Naive thymus-derived CD4-positive, alpha-beta T cell (primary cell): ENCODE measurements at regions not wholly inside any gene's neighbourhood (a gene's known extent, or its start where the extent isn't known, plus 50 kb on each side); places are given as distances from the start of the nearest gene placed in this dataset.

Experiments
- ATAC-seq: fragments of 150-1000 bp; cut with Tn5 transposase; 2 replicates; pipeline ENCODE4 v1.10.0; 2021; ENCODE audit warnings: mild to moderate bottlenecking, moderate library complexity
- CTCF ChIA-PET: fragments of 350-600 bp; sonication (Branson Sonifier 250); formaldehyde crosslinking; loops from one replicate; lab custom pipeline; 2021; ENCODE audit warnings: antibody characterized with exemption; lab: Charles Lee
- POLR2A ChIA-PET: fragments of 350-600 bp; sonication (Branson Sonifier 250); formaldehyde crosslinking; loops from one replicate; lab custom pipeline; 2021; ENCODE audit warnings: antibody characterized with exemption, inconsistent platforms; lab: Charles Lee
- DNase-seq, 9 donors: peaks; one replicate each; pipeline versions ENCODE4 v3.0.0 to v3.0.0-alpha.2; 2020 to 2022; ENCODE audit warnings: mixed read lengths in 1 of 9
- H3K27ac ChIP-seq: one replicate; pipeline ENCODE4 v1.7.0; 2013; ENCODE audit warnings: mild to moderate bottlenecking, low read depth, low read length, moderate library complexity
- H3K27me3 ChIP-seq, 2 donors: one replicate each; pipeline ENCODE4 v1.7.0; 2013; ENCODE audit warnings: low read length in 2 of 2, mild to moderate bottlenecking in 2 of 2, moderate library complexity in 2 of 2; ENCODE audit not compliant: control insufficient read depth in 2 of 2, insufficient read depth in 2 of 2
- H3K36me3 ChIP-seq, 3 experiments: 1 replicate in 2 of 3; 2 replicates in 1 of 3; pipeline ENCODE4 v1.7.0; 2013; ENCODE audit warnings: low read length in 3 of 3, mild to moderate bottlenecking in 3 of 3, moderate library complexity in 1 of 3; ENCODE audit not compliant: insufficient read depth in 3 of 3, control insufficient read depth in 2 of 3
- H3K4me1 ChIP-seq, 2 donors: one replicate each; pipeline ENCODE4 v1.7.0; 2013; ENCODE audit warnings: low read length in 2 of 2, mild to moderate bottlenecking in 2 of 2, moderate library complexity in 1 of 2; ENCODE audit not compliant: control insufficient read depth in 2 of 2, insufficient read depth in 2 of 2
- H3K4me3 ChIP-seq: 2 replicates; pipeline ENCODE4 v1.7.0; 2013; ENCODE audit warnings: mild to moderate bottlenecking, low read length
- H3K9me3 ChIP-seq, 3 experiments: 1 replicate in 2 of 3; 2 replicates in 1 of 3; pipeline ENCODE4 v1.7.0; 2013; ENCODE audit warnings: low read length in 3 of 3; ENCODE audit not compliant: control insufficient read depth in 2 of 3
- H3K27ac Mint-ChIP-seq, 9 donors: one replicate each; pipeline ENCODE4 v1.8.0; 2020 to 2022; ENCODE audit warnings: mixed read lengths in 9 of 9, mild to moderate bottlenecking in 8 of 9, moderate library complexity in 5 of 9, inconsistent platforms in 2 of 9
- H3K27me3 Mint-ChIP-seq, 5 donors: one replicate each; pipeline ENCODE4 v1.8.0; 2021 to 2022; ENCODE audit warnings: mixed read lengths in 5 of 5, mild to moderate bottlenecking in 1 of 5
- H3K36me3 Mint-ChIP-seq, 5 donors: one replicate each; pipeline ENCODE4 v1.8.0; 2020 to 2022; ENCODE audit warnings: mixed read lengths in 5 of 5, mild to moderate bottlenecking in 3 of 5, inconsistent platforms in 1 of 5
- H3K4me1 Mint-ChIP-seq, 7 donors: one replicate each; pipeline ENCODE4 v1.8.0; 2020 to 2022; ENCODE audit warnings: mixed read lengths in 7 of 7, mild to moderate bottlenecking in 3 of 7, inconsistent platforms in 1 of 7
- H3K4me3 Mint-ChIP-seq, 10 donors: one replicate each; pipeline ENCODE4 v1.8.0; 2020 to 2022; ENCODE audit warnings: mild to moderate bottlenecking in 10 of 10, mixed read lengths in 10 of 10, moderate library complexity in 6 of 10, inconsistent platforms in 2 of 10
- H3K9me3 Mint-ChIP-seq, 11 donors: one replicate each; pipeline ENCODE4 v1.8.0; 2020 to 2022; ENCODE audit warnings: mixed read lengths in 11 of 11, mild to moderate bottlenecking in 4 of 11, inconsistent platforms in 1 of 11, moderate library complexity in 1 of 11
- intact Hi-C, 2 donors: fragments of 100-400 bp; cut with micrococcal nuclease; formaldehyde crosslinking; loops; one replicate each; pipeline ENCODE4 v1.15.1; 2023

DNA sequence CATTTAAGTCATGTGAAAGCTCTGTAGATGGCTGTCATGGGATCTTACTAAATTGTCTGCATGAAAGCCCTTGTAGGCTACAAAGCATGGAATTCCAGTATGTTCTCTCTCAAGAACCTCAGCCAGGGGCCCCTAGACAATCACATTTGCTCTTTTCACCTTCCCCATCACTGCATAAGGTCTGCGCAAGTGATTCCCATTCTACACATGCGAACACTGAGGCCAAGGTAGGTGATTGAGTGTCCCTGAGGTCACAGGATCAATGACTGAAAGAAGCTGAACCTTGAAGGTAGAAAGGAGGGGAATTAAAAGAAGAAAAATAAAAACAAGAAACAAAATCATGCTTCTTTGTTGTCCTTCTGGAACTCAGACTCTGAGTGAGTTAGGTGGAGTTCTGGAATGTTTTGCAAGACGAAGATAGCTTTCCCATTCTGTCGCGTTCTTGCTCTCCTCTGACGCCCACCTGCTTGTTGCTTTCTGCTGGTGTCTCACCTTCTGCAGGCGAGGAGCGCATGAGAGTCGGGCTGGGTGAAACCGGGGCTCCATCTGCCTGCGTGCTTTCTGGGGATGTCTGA, 79.9 kb downstream of the SPRING1 start:
- Mint-ChIP-seq H3K4me1 (peaks cover 0 to 10% (median 0%) of the 10 kb centered on the region in 7 donors), H3K36me3 (peaks cover 0 to 3% (median 0%) of the 10 kb centered on the region in 5 donors), H3K27ac (peak overlapping the region in 1 of 9 donors; percentile 34), H3K27me3 (peaks cover 0 to 31% (median 5%) of the 10 kb centered on the region in 5 donors), H3K9me3 (peaks cover 0 to 5% (median 0%) of the 10 kb centered on the region in 11 donors), H3K4me3 (peak overlapping the region in 1 of 10 donors; percentile 8)
- Histone ChIP-seq H3K27me3 (no peaks in the 10 kb centered on the region), H3K9me3 (no peaks in the 10 kb centered on the region), H3K36me3 (no peaks in the 10 kb centered on the region), H3K27ac (no peak overlapping the region), H3K4me1 (no peaks in the 10 kb centered on the region), H3K4me3 (no peak overlapping the region)
- DNase-seq = no peak
- intact Hi-C loops = no loop called here
- ATAC-seq = no peak
- ChIA-PET CTCF (no interaction called here), POLR2A (interaction anchor here (0.5 kb wide), 1 partner anchor 382 kb away, joined by 3 read pairs; no protein-coding TSS in a partner anchor)

- ATAC-seq (no peak), DNase-seq (no peak)
- intact Hi-C loops = no loop called here
- Mint-ChIP-seq H3K4me3 (no peak overlapping the region), H3K27ac (no peak overlapping the region), H3K9me3 (peaks cover 0 to 9% (median 4%) of the 10 kb centered on the region in 11 donors), H3K27me3 (peaks cover 2 to 38% (median 5%) of the 10 kb centered on the region in 5 donors), H3K36me3 (peaks cover 0 to 5% (median 0%) of the 10 kb centered on the region in 5 donors), H3K4me1 (peaks cover 0 to 14% (median 5%) of the 10 kb centered on the region in 7 donors)
- POLR2A ChIA-PET = no interaction called here
- H3K27me3 ChIP-seq = no peaks in the 10 kb centered on the region
- H3K27ac ChIP-seq = no peak overlapping the region
- no peaks in the 10 kb centered on the region for H3K4me1 ChIP-seq
- no peaks in the 10 kb centered on the region for H3K9me3 ChIP-seq
- H3K4me3 ChIP-seq = no peak overlapping the region
- no peaks in the 10 kb centered on the region for H3K36me3 ChIP-seq
- CTCF ChIA-PET = interaction anchor here (0.7 kb wide), 1 partner anchor 739 kb away, joined by 4 read pairs; no protein-coding TSS in a partner anchor
Measured at GRCh38 chr12:116656306-116656705, 81.6 kb downstream of the SPRING1 start.

DNA sequence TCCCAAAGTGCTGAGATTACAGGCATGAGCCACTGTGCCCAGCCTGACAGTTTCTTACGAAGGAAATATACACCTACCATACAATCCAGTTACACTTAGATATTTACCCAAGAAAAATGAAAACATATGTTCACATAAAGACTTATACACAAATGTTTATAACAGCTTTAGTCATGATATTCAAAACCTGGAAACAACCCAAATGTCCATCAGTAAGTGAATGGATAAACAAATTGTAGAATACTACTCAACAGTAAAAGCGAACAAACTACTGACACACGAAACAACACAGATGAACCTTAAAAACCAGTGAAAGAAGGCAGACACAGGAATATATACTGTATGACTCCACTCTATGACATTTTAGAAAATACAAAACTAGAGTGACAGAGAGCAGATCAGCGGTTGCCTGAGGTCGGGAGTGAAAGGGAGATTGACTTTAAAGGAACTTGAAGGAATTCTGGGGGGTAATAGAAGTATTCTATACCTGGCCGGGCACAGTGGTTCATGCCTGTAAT, 83.6 kb downstream of the SPRING1 start:
- Mint-ChIP-seq H3K27ac (no peak overlapping the region), H3K36me3 (peaks cover 0 to 9% (median 0%) of the 10 kb centered on the region in 5 donors), H3K4me3 (no peak overlapping the region), H3K27me3 (peaks cover 0 to 46% (median 7%) of the 10 kb centered on the region in 5 donors), H3K4me1 (peaks cover 5 to 15% (median 10%) of the 10 kb centered on the region in 7 donors), H3K9me3 (peaks cover 0 to 10% (median 4%) of the 10 kb centered on the region in 11 donors)
- Histone ChIP-seq H3K9me3 (no peaks in the 10 kb centered on the region), H3K27ac (no peak overlapping the region), H3K4me1 (no peaks in the 10 kb centered on the region), H3K4me3 (no peak overlapping the region), H3K27me3 (no peaks in the 10 kb centered on the region), H3K36me3 (no peaks in the 10 kb centered on the region)
- intact Hi-C loops = no loop called here
- ATAC-seq = no peak
- ChIA-PET CTCF (interaction anchor here (0.6 kb wide), 1 partner anchor 308 kb away, joined by 3 read pairs; no protein-coding TSS in a partner anchor), POLR2A (no interaction called here)
- DNase-seq = no peak

DNA sequence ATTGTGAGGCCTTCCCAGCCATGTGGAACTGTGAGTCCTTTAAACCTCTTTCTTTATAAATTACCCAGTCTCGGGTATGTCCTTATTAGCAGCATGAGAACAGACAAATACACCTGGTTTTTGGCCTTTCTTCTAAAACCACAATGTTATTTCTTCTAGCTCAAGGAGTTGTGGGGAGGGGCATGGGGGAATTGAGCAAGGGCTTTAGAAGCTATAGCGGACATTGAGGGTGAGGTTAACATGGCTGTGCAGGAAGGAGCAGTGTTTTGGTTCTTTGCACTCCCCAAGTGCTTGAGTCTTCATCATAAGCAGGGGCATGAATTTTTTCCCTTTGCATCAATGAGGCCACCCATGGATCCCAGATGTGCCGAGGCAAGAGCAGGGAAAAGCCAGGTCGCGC, 86.8 kb downstream of the SPRING1 start:
- DNase-seq (no peak), ATAC-seq (no peak)
- POLR2A ChIA-PET = no interaction called here
- Mint-ChIP-seq H3K4me1 (peaks cover 7 to 18% (median 12%) of the 10 kb centered on the region in 7 donors), H3K9me3 (peaks cover 0 to 12% (median 5%) of the 10 kb centered on the region in 11 donors), H3K4me3 (no peak overlapping the region), H3K36me3 (peaks cover 0 to 10% (median 3%) of the 10 kb centered on the region in 5 donors), H3K27ac (peak overlapping the region in 1 of 9 donors; percentile 78), H3K27me3 (peaks cover 5 to 29% (median 7%) of the 10 kb centered on the region in 5 donors)
- Histone ChIP-seq H3K4me3 (no peak overlapping the region), H3K27ac (no peak overlapping the region), H3K9me3 (no peaks in the 10 kb centered on the region), H3K4me1 (no peaks in the 10 kb centered on the region), H3K36me3 (no peaks in the 10 kb centered on the region), H3K27me3 (no peaks in the 10 kb centered on the region)
- intact Hi-C loops = no loop called here
- CTCF ChIA-PET = no interaction called here

DNA sequence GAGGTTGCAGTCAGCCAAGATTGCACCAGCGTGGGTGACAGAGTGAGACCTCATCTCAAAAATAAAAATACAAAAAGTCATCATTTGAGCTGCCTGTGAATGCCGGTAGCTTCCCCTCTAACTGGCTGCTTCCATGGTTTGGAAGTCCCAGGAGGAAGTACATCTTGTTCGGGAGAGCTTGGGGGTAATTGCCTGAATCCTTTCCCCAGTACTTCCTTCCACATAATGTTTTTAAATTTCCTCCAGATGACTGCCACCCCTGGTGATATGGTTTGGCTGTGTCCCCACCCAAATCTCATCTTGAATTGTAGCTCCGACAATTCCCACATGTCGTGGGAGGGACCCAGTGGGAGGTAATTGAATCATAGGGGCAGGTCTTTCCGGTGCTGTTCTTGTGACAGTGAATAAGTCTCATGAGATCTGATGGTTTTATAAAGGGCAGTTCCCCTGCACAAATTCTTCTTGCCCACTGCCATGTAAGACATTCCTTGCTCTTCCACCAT, 87.2 kb downstream of the SPRING1 start:
- H3K36me3 ChIP-seq = no peaks in the 10 kb centered on the region
- H3K4me3 ChIP-seq = no peak overlapping the region
- ChIA-PET POLR2A (no interaction called here), CTCF (no interaction called here)
- intact Hi-C loops = no loop called here
- Mint-ChIP-seq H3K4me3 (peak overlapping the region in 1 of 10 donors; percentile 19), H3K27ac (no peak overlapping the region), H3K27me3 (peaks cover 5 to 29% (median 7%) of the 10 kb centered on the region in 5 donors), H3K36me3 (peaks cover 0 to 10% (median 3%) of the 10 kb centered on the region in 5 donors), H3K4me1 (peaks cover 7 to 18% (median 12%) of the 10 kb centered on the region in 7 donors), H3K9me3 (peaks cover 0 to 12% (median 5%) of the 10 kb centered on the region in 11 donors)
- no peaks in the 10 kb centered on the region for H3K4me1 ChIP-seq
- ATAC-seq (no peak), DNase-seq (no peak)
- no peak overlapping the region for H3K27ac ChIP-seq
- H3K27me3 ChIP-seq = no peaks in the 10 kb centered on the region
- no peaks in the 10 kb centered on the region for H3K9me3 ChIP-seq

GRCh38 chr12:116650062-116650461, 87.8 kb downstream of the SPRING1 start:
- Histone ChIP-seq H3K4me3 (no peak overlapping the region), H3K9me3 (no peaks in the 10 kb centered on the region), H3K27ac (no peak overlapping the region), H3K27me3 (no peaks in the 10 kb centered on the region), H3K4me1 (no peaks in the 10 kb centered on the region), H3K36me3 (no peaks in the 10 kb centered on the region)
- ChIA-PET POLR2A (no interaction called here), CTCF (no interaction called here)
- Mint-ChIP-seq H3K9me3 (peaks cover 0 to 13% (median 5%) of the 10 kb centered on the region in 11 donors), H3K4me1 (peaks cover 7 to 18% (median 12%) of the 10 kb centered on the region in 7 donors), H3K27ac (no peak overlapping the region), H3K27me3 (peaks cover 5 to 29% (median 7%) of the 10 kb centered on the region in 5 donors), H3K36me3 (peaks cover 0 to 10% (median 3%) of the 10 kb centered on the region in 5 donors), H3K4me3 (no peak overlapping the region)
- ATAC-seq (no peak), DNase-seq (no peak)
- intact Hi-C loops = no loop called here
